ENCODE measurements at regions not wholly inside any gene's neighbourhood (a gene's known extent, or its start where the extent isn't known, plus 50 kb on each side); places are given as distances from the start of the nearest gene placed in this dataset.

DNA sequence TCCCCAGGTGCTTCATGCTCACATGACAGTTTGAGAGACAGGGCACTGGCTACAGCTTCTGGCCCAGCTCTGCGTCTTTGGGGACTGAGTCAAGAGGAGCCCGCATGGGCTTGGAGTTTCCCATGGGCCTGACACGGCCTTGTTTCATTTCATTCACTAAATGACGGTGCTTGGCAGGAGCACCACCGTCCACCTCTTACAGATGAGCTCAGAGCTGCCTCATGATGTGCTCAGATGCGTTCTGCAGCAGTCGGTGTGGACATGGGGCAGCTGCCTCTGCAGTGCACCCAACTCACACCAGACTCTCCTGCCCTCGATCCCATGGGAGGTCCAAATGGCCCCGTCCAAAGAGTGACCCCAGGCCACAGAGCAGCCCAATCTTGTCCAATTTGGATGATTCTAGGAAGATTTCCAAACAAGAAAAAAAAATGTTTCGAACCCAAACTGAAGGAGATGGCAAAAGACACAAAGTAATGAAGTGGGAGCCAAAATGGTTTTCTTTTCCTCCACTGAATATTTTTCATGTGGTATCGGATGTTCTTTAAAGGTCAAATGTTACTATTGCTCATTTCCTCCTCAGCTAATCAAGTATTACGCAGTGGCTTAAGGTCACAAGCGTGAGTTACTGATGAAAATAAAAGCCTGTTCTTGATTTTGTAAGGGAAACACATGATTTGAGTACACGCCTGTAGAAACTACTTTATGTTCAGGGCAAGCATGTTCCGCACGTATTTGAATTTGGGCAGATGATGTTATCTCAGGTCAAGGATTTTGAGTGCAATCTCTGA is 524.2 kb downstream of the CDH26 start:
- H3K4me3 Mint-ChIP-seq (ENCODE audit: unreplicated experiment), result no peak overlapping the region
- H3K27ac Mint-ChIP-seq (ENCODE audit: unreplicated experiment), result no peak overlapping the region
- no peaks in the 10 kb centered on the region for H3K36me3 Mint-ChIP-seq (ENCODE audit: unreplicated experiment)
- H3K9me3 Mint-ChIP-seq (ENCODE audit: unreplicated experiment), result peaks cover 7% of the 10 kb centered on the region
- DNase-seq (ENCODE audit: extremely low spot score, unreplicated experiment), result no peak
- TF ChIP-seq, protein P1, sequence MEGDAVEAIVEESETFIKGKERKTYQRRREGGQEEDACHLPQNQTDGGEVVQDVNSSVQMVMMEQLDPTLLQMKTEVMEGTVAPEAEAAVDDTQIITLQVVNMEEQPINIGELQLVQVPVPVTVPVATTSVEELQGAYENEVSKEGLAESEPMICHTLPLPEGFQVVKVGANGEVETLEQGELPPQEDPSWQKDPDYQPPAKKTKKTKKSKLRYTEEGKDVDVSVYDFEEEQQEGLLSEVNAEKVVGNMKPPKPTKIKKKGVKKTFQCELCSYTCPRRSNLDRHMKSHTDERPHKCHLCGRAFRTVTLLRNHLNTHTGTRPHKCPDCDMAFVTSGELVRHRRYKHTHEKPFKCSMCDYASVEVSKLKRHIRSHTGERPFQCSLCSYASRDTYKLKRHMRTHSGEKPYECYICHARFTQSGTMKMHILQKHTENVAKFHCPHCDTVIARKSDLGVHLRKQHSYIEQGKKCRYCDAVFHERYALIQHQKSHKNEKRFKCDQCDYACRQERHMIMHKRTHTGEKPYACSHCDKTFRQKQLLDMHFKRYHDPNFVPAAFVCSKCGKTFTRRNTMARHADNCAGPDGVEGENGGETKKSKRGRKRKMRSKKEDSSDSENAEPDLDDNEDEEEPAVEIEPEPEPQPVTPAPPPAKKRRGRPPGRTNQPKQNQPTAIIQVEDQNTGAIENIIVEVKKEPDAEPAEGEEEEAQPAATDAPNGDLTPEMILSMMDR (IDR thresholded peaks at IDR 0.05), result no peak
- no peaks in the 10 kb centered on the region for H3K27me3 Mint-ChIP-seq (ENCODE audit: unreplicated experiment)
- H3K4me1 Mint-ChIP-seq (ENCODE audit: unreplicated experiment), result no peaks in the 10 kb centered on the region

DNA sequence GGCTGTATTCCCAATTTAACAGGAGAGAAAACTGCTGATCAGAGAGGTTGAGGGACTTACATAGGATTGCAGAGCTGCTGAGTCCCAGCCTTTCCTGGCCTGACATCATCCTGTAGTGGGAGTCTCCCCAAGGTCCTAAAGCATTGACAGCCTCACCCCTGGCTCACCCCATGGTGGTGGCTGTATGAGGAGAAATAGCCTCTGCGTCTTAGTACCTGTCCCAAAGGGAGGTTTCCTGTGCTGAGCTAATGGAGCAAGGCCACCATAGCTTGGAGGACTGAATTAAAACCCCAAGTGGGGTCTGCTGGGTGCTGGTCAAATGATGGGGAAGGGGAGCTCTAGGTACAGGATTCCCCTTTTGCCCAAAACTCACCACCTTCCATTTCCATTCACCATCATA is 525.1 kb downstream of the CDH26 start:
- peaks cover 7% of the 10 kb centered on the region for H3K9me3 Mint-ChIP-seq (ENCODE audit: unreplicated experiment)
- H3K4me3 Mint-ChIP-seq (ENCODE audit: unreplicated experiment), result no peak overlapping the region
- H3K4me1 Mint-ChIP-seq (ENCODE audit: unreplicated experiment), result no peaks in the 10 kb centered on the region
- no peak for DNase-seq (ENCODE audit: extremely low spot score, unreplicated experiment)
- no peaks in the 10 kb centered on the region for H3K36me3 Mint-ChIP-seq (ENCODE audit: unreplicated experiment)
- H3K27ac Mint-ChIP-seq (ENCODE audit: unreplicated experiment), result no peak overlapping the region
- TF ChIP-seq, protein P1 (IDR thresholded peaks at IDR 0.05), result no peak
- no peaks in the 10 kb centered on the region for H3K27me3 Mint-ChIP-seq (ENCODE audit: unreplicated experiment)

GRCh38 chr20:60484316-60484715 is 526.1 kb downstream of the CDH26 start:
- H3K27ac Mint-ChIP-seq (ENCODE audit: unreplicated experiment), result no peak overlapping the region
- TF ChIP-seq, protein P1 (IDR thresholded peaks at IDR 0.05), result no peak
- H3K27me3 Mint-ChIP-seq (ENCODE audit: unreplicated experiment), result no peaks in the 10 kb centered on the region
- no peak overlapping the region for H3K4me3 Mint-ChIP-seq (ENCODE audit: unreplicated experiment)
- H3K9me3 Mint-ChIP-seq (ENCODE audit: unreplicated experiment), result peaks cover 7% of the 10 kb centered on the region
- no peaks in the 10 kb centered on the region for H3K4me1 Mint-ChIP-seq (ENCODE audit: unreplicated experiment)
- no peak for DNase-seq (ENCODE audit: extremely low spot score, unreplicated experiment)
- H3K36me3 Mint-ChIP-seq (ENCODE audit: unreplicated experiment), result no peaks in the 10 kb centered on the region

DNA sequence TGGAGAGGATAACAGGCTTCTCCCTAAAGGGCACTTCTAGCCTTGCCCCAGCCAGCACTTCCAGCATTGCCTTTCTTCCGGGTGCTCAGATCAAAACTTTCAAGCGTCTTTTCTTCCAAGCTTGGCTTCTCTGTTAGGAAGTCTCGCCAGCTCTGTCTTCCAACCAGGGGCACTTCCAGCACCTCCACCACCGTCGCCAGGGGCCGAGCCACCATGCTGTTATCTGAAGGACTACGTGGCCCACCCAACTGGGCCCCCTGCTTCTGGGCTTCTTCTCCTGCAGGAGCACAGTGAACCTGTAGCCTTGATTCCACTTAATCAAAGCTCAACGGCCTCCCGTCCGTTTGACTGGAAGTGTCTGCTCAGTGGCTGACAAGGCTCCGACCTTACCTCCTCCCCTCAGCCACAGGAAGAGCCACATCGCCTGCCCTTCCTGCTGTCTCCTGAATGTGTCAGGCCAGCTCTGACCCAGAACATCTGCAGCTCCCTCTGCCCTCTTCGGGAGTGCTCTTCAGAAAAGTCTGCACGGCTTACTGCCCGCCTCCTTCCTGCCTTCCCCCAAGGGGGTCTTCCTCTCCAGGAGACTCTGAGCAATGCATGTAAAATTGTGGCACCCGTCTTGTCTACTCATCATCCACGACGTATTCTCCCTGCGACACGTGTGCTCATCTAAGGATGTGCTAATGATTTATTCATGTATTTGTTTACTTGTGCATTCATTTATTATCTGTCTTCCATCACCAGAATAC is 527.0 kb downstream of the CDH26 start:
- Mint-ChIP-seq H3K27ac (ENCODE audit: unreplicated experiment) (no peak overlapping the region), H3K9me3 (ENCODE audit: unreplicated experiment) (peaks cover 7% of the 10 kb centered on the region), H3K27me3 (ENCODE audit: unreplicated experiment) (no peaks in the 10 kb centered on the region), H3K36me3 (ENCODE audit: unreplicated experiment) (no peaks in the 10 kb centered on the region), H3K4me3 (ENCODE audit: unreplicated experiment) (no peak overlapping the region), H3K4me1 (ENCODE audit: unreplicated experiment) (no peaks in the 10 kb centered on the region)
- TF ChIP-seq, protein P1 (IDR thresholded peaks at IDR 0.05), result no peak
- DNase-seq (ENCODE audit: extremely low spot score, unreplicated experiment), result no peak

- Mint-ChIP-seq H3K36me3 (ENCODE audit: unreplicated experiment) (no peaks in the 10 kb centered on the region), H3K27ac (ENCODE audit: unreplicated experiment) (no peak overlapping the region), H3K4me3 (ENCODE audit: unreplicated experiment) (no peak overlapping the region), H3K27me3 (ENCODE audit: unreplicated experiment) (peaks cover 4% of the 10 kb centered on the region), H3K4me1 (ENCODE audit: unreplicated experiment) (no peaks in the 10 kb centered on the region), H3K9me3 (ENCODE audit: unreplicated experiment) (peaks cover 7% of the 10 kb centered on the region)
- TF ChIP-seq, protein P1 (IDR thresholded peaks at IDR 0.05), result no peak
- DNase-seq (ENCODE audit: extremely low spot score, unreplicated experiment), result no peak
Measured at GRCh38 chr20:60486315-60486714, 528.1 kb downstream of the CDH26 start.
